ENCODE measurements at regions not wholly inside any gene's neighbourhood (a gene's known extent, or its start where the extent isn't known, plus 50 kb on each side); places are given as distances from the start of the nearest gene placed in this dataset.

DNA sequence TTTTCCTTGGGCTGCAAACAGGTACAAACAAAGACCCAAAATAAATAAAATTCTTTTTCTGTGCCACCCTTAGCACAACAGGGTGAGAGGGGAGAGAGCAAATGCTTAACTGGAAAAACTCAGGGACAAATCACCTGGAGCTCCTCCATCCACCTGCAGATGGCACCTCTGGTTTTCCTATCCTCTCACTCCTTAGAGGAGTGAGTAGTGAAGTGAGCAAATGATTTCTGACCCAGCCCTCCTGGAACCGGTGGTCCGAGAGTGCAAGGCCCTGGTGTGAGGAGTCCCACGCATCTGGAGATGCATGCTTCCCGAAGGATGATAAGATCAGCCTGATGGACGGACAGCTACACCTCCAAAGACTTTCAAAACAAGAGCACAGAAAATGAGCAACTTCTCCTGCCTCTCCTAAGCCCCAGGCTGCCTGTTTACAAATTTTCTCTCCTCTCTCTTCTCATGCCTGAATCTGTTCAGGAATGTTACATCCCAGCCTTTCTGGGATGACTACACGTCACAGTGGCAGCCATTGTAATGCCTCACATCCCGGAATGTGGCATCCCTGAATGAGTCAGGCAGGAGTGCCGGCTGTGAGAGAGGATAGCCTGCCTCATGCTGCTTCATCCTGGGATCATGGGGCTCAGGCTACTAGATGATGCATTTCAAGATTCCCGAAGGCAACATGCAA, 86.4 kb downstream of the ADRB2 start (continued):
- TF ChIP-seq CHD1 (IDR thresholded peaks at IDR 0.05; ENCODE audit: low read depth, low read length) (no peak), YY1 (IDR thresholded peaks at IDR 0.05; ENCODE audit: low read depth, low read length) (peak; percentile 93), KDM1A (IDR thresholded peaks at IDR 0.05; ENCODE audit: borderline replicate concordance, low read length) (no peak), TEAD4 (IDR thresholded peaks at IDR 0.05; ENCODE audit: low read depth, low read length) (peak; percentile 98), SIX5 (IDR thresholded peaks at IDR 0.05; ENCODE audit: low read depth, low read length) (no peak), EP300 (IDR thresholded peaks at IDR 0.05; ENCODE audit: borderline replicate concordance in 1 of 2, low read depth in 2 of 2, low read length in 2 of 2) (peak in 1 of 2 experiments; percentile 82; a peak in 1 of 3 replicates), PHF8 (conservative IDR thresholded peaks at IDR 0.05; ENCODE audit: low read depth, low read length) (no peak), KDM4A (IDR thresholded peaks at IDR 0.05; ENCODE audit: low read depth, low read length, severe bottlenecking) (no peak), HDAC6 (IDR thresholded peaks at IDR 0.05; ENCODE audit: low read depth, low read length) (no peak), RXRA (IDR thresholded peaks at IDR 0.05; ENCODE audit: insufficient read depth, low read depth, low read length) (no peak), SIRT6 (IDR thresholded peaks at IDR 0.05; ENCODE audit: low read length) (no peak)
- TF ChIP-seq, protein P1, sequence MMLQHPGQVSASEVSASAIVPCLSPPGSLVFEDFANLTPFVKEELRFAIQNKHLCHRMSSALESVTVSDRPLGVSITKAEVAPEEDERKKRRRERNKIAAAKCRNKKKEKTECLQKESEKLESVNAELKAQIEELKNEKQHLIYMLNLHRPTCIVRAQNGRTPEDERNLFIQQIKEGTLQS (IDR thresholded peaks at IDR 0.05; ENCODE audit: insufficient read depth, low read depth, low read length) = no peak

All from H1 (cell line).